H1 (cell line): ENCODE measurements at regions not wholly inside any gene's neighbourhood (a gene's known extent, or its start where the extent isn't known, plus 50 kb on each side); places are given as distances from the start of the nearest gene placed in this dataset.

Experiments
- CTCF ChIA-PET: fragments of 300-600 bp; sonication (Branson Sonifier 250); formaldehyde crosslinking; loops from one replicate; lab custom pipeline; 2021; ENCODE audit not compliant: partially characterized antibody; lab: Charles Lee
- POLR2A ChIA-PET: fragments of 300-600 bp; sonication (Branson Sonifier 250); formaldehyde crosslinking; loops from one replicate; lab custom pipeline; 2021; ENCODE audit warnings: inconsistent platforms; ENCODE audit not compliant: partially characterized antibody; lab: Charles Lee
- DNase-seq, 2 experiments: peaks; one replicate each; pipeline versions ENCODE4 v3.0.0 to v3.0.0-alpha.2; 2010 to 2022; ENCODE audit warnings: low spot score in 2 of 2, low read depth in 1 of 2, mixed read lengths in 1 of 2
- FAIRE-seq: peaks from 2 replicates; lab custom pipeline; 2011; peaks lifted over from hg19 to GRCh38; lab: Jason Lieb, UNC
- H2AFZ ChIP-seq: 2 replicates; pipeline ENCODE4 v1.8.1; 2012; ENCODE audit warnings: low read length, inconsistent platforms
- H2AK5ac ChIP-seq: 2 replicates; pipeline ENCODE4 v1.6.1; 2013; ENCODE audit warnings: low read depth, low read length
- H2BK120ac ChIP-seq: replicated peaks from 2 replicates; pipeline ENCODE3; 2013; ENCODE audit warnings: low read depth, low read length, inconsistent platforms
- H2BK12ac ChIP-seq: 2 replicates; pipeline ENCODE4 v1.6.1; 2013; ENCODE audit warnings: low read depth, low read length
- H2BK15ac ChIP-seq: 2 replicates; pipeline ENCODE4 v1.6.1; 2013; ENCODE audit warnings: low read length
- H2BK20ac ChIP-seq: 2 replicates; pipeline ENCODE4 v1.6.1; 2013; ENCODE audit warnings: low read length
- H2BK5ac ChIP-seq: 2 replicates; pipeline ENCODE4 v1.6.1; 2013; ENCODE audit warnings: low read depth, low read length
- H3K14ac ChIP-seq: 2 replicates; pipeline ENCODE4 v1.6.1; 2013; ENCODE audit warnings: inconsistent platforms; ENCODE audit not compliant: insufficient read length
- H3K18ac ChIP-seq: 2 replicates; pipeline ENCODE4 v1.6.1; 2013; ENCODE audit warnings: low read length; ENCODE audit errors: extremely low read depth
- H3K23ac ChIP-seq: 2 replicates; pipeline ENCODE4 v1.6.1; 2013; ENCODE audit warnings: inconsistent platforms; ENCODE audit not compliant: insufficient read length
- H3K23me2 ChIP-seq: 2 replicates; pipeline ENCODE4 v1.6.1; 2013; ENCODE audit warnings: low read depth, low read length
- H3K27ac ChIP-seq: 2 replicates; pipeline ENCODE4 v1.6.1; 2011; ENCODE audit warnings: low read depth, low read length, inconsistent platforms
- H3K27me3 ChIP-seq, 4 experiments: replicated peaks in 1 of 4; 1 replicate in 1 of 4; 2 replicates in 3 of 4; pipeline versions ENCODE4 v1.6.1 to v1.8.1; 2011 to 2013; ENCODE audit warnings: low read length in 3 of 4, mild to moderate bottlenecking in 3 of 4, inconsistent platforms in 2 of 4, mixed read lengths in 2 of 4, moderate library complexity in 1 of 4; ENCODE audit not compliant: control insufficient read depth in 3 of 4, insufficient read depth in 3 of 4; ENCODE audit errors: extremely low read depth in 1 of 4
- H3K36me3 ChIP-seq, 4 experiments: 2 replicates each; pipeline versions ENCODE4 v1.6.1 to v1.8.1; 2011 to 2013; ENCODE audit warnings: mild to moderate bottlenecking in 4 of 4, low read length in 3 of 4, moderate library complexity in 2 of 4, control low read depth in 1 of 4, inconsistent platforms in 1 of 4; ENCODE audit not compliant: insufficient read depth in 4 of 4, control insufficient read depth in 2 of 4
- H3K4ac ChIP-seq: replicated peaks from 2 replicates; pipeline ENCODE3; 2013; ENCODE audit warnings: low read length, low read depth, mixed read lengths, inconsistent platforms; ENCODE audit not compliant: insufficient read length
- H3K4me1 ChIP-seq, 4 experiments: replicated peaks in 1 of 4; 1 replicate in 1 of 4; 2 replicates in 3 of 4; pipeline versions ENCODE4 v1.6.1 to v1.8.1; 2011 to 2013; ENCODE audit warnings: low read length in 3 of 4, inconsistent platforms in 2 of 4, mixed read lengths in 1 of 4; ENCODE audit not compliant: insufficient read depth in 4 of 4, control insufficient read depth in 3 of 4
- H3K4me2 ChIP-seq, 2 experiments: 2 replicates each; pipeline versions ENCODE4 v1.6.1 to v1.8.1; 2011 to 2013; ENCODE audit warnings: low read depth in 2 of 2, low read length in 2 of 2, control low read depth in 1 of 2, inconsistent platforms in 1 of 2, mild to moderate bottlenecking in 1 of 2; ENCODE audit not compliant: insufficient read depth in 1 of 2
- H3K4me3 ChIP-seq, 4 experiments: fragments of 200-600, 300-600 bp in 1 of 4; sonication (generic), shearing (Covaris generic), sonication (Bioruptor Twin) in 1 of 4; 2 replicates each; pipeline versions ENCODE4 v1.5.1 to v1.8.1; 2011 to 2016; ENCODE audit warnings: low read length in 4 of 4, low read depth in 3 of 4, control low read depth in 2 of 4, inconsistent platforms in 2 of 4, mild to moderate bottlenecking in 2 of 4, mixed read lengths in 1 of 4, moderate library complexity in 1 of 4; ENCODE audit not compliant: insufficient read depth in 2 of 4; ENCODE audit errors: extremely low read depth in 1 of 4
- H3K56ac ChIP-seq: replicated peaks from 2 replicates; pipeline ENCODE3; 2013; ENCODE audit warnings: low read depth, mild to moderate bottlenecking, mixed read lengths, low read length, inconsistent platforms; ENCODE audit not compliant: insufficient read length
- H3K79me1 ChIP-seq: 2 replicates; pipeline ENCODE4 v1.6.1; 2013; ENCODE audit warnings: low read depth, low read length, control low read depth
- H3K79me2 ChIP-seq, 2 experiments: 2 replicates each; pipeline versions ENCODE4 v1.6.1 to v1.8.1; 2012 to 2013; ENCODE audit warnings: low read length in 2 of 2, mild to moderate bottlenecking in 2 of 2, inconsistent platforms in 1 of 2; ENCODE audit not compliant: insufficient read depth in 2 of 2, control insufficient read depth in 1 of 2
- H3K9ac ChIP-seq, 4 experiments: replicated peaks in 1 of 4; 1 replicate in 1 of 4; 2 replicates in 3 of 4; pipeline versions ENCODE4 v1.6.1 to v1.8.1; 2011 to 2013; ENCODE audit warnings: low read depth in 3 of 4, low read length in 3 of 4, control low read depth in 2 of 4, mild to moderate bottlenecking in 2 of 4, moderate library complexity in 2 of 4, inconsistent platforms in 1 of 4; ENCODE audit errors: extremely low read depth in 1 of 4
- H3K9me3 ChIP-seq, 2 experiments: 2 replicates each; pipeline versions ENCODE4 v1.6.1 to v1.8.1; 2012 to 2013; ENCODE audit warnings: mild to moderate bottlenecking in 2 of 2, moderate library complexity in 2 of 2, control low read depth in 1 of 2, inconsistent platforms in 1 of 2, low read depth in 1 of 2, low read length in 1 of 2, mixed read lengths in 1 of 2; ENCODE audit not compliant: insufficient read depth in 2 of 2
- H4K20me1 ChIP-seq, 2 experiments: replicated peaks in 1 of 2; 2 replicates each; pipeline versions ENCODE3 to v1.8.1; 2011 to 2013; ENCODE audit warnings: inconsistent platforms in 2 of 2, low read length in 2 of 2, mild to moderate bottlenecking in 1 of 2; ENCODE audit not compliant: insufficient read depth in 2 of 2, control insufficient read depth in 1 of 2
- H4K5ac ChIP-seq: 2 replicates; pipeline ENCODE4 v1.6.1; 2013; ENCODE audit warnings: low read length, low read depth, mixed read lengths, inconsistent platforms; ENCODE audit not compliant: insufficient read length
- H4K8ac ChIP-seq: 2 replicates; pipeline ENCODE4 v1.8.0; 2013; ENCODE audit warnings: mild to moderate bottlenecking, moderate library complexity, low read length, inconsistent platforms; ENCODE audit not compliant: insufficient read depth; ENCODE audit errors: extremely low read depth
- H4K91ac ChIP-seq: replicated peaks from 2 replicates; pipeline ENCODE3; 2013; ENCODE audit warnings: low read length, mixed read lengths, inconsistent platforms; ENCODE audit not compliant: insufficient read length
- BRCA1 ChIP-seq: IDR thresholded peaks from 2 replicates; pipeline ENCODE4 v1.6.1; 2012; ENCODE audit warnings: low read depth, low read length, improper control_type of control experiment
- FOSL1 ChIP-seq: IDR thresholded peaks from 2 replicates; pipeline ENCODE4 v1.6.1; 2011; ENCODE audit warnings: mild to moderate bottlenecking, low read depth, low read length, moderate library complexity; ENCODE audit not compliant: insufficient read depth
- MAX ChIP-seq: IDR thresholded peaks from 2 replicates; pipeline ENCODE4 v1.6.1; 2012; ENCODE audit warnings: inconsistent platforms
- SP2 ChIP-seq: IDR thresholded peaks from 2 replicates; pipeline ENCODE4 v1.6.1; 2012; ENCODE audit warnings: mild to moderate bottlenecking, low read length, inconsistent platforms
- TBP ChIP-seq: IDR thresholded peaks from 2 replicates; pipeline ENCODE4 v1.6.1; 2011; ENCODE audit warnings: low read depth, low read length, improper control_type of control experiment

- FAIRE-seq (no peak), DNase-seq (no peak)
- no peak overlapping the region for H4K8ac ChIP-seq
- H2BK20ac ChIP-seq = no peak overlapping the region
- ChIA-PET POLR2A (no interaction called here), CTCF (interaction anchor here (1.5 kb wide), 1 partner anchor 119 kb away, joined by 6 read pairs; no protein-coding TSS in a partner anchor)
- H3K4me3 ChIP-seq = no peak overlapping the region
- no peak overlapping the region for H3K4me2 ChIP-seq
- no peaks in the 10 kb centered on the region for H3K36me3 ChIP-seq
- no peak overlapping the region for H4K5ac ChIP-seq
- no peak overlapping the region for H2AK5ac ChIP-seq
- H3K18ac ChIP-seq = no peak overlapping the region
- H4K20me1 ChIP-seq = no peaks in the 10 kb centered on the region
- H3K79me2 ChIP-seq = no peaks in the 10 kb centered on the region
- no peaks in the 10 kb centered on the region for H3K4me1 ChIP-seq
- no peak overlapping the region for H3K23ac ChIP-seq
- no peaks in the 10 kb centered on the region for H3K27me3 ChIP-seq
- H4K91ac ChIP-seq = no peak overlapping the region
- H2AFZ ChIP-seq = 0 out of 2 replicates have a peak overlapping the region, but pooled peaks have one; percentile 13
- H2BK15ac ChIP-seq = no peak overlapping the region
- H3K14ac ChIP-seq = no peak overlapping the region
- H2BK120ac ChIP-seq = no peak overlapping the region
- H3K79me1 ChIP-seq = no peaks in the 10 kb centered on the region
- no peak overlapping the region for H2BK12ac ChIP-seq
- no peak overlapping the region for H3K9ac ChIP-seq
- TF ChIP-seq TBP (no peak), SP2 (no peak), FOSL1 (no peak), MAX (no peak), BRCA1 (no peak)
- no peaks in the 10 kb centered on the region for H3K23me2 ChIP-seq
- no peak overlapping the region for H3K27ac ChIP-seq
- H3K4ac ChIP-seq = no peak overlapping the region
- H2BK5ac ChIP-seq = no peak overlapping the region
- no peaks in the 10 kb centered on the region for H3K9me3 ChIP-seq
- H3K56ac ChIP-seq = no peak overlapping the region
Measured at GRCh38 chr4:106810122-106810521, 226.0 kb downstream of the DKK2 start.
